NCI-H1930 (cell line): ENCODE measurements at regions not wholly inside any gene's neighbourhood (a gene's known extent, or its start where the extent isn't known, plus 50 kb on each side); places are given as distances from the start of the nearest gene placed in this dataset.
"Not testable (repeated sequence)": the region's sequence is repeated elsewhere in the genome, so short reads cannot be mapped to it uniquely, and the experiment has no call there.

Experiments
- DNase-seq, 2 experiments: peaks; one replicate each; lab custom pipeline; 2025; lab: John Stamatoyannopoulos, UW

DNA sequence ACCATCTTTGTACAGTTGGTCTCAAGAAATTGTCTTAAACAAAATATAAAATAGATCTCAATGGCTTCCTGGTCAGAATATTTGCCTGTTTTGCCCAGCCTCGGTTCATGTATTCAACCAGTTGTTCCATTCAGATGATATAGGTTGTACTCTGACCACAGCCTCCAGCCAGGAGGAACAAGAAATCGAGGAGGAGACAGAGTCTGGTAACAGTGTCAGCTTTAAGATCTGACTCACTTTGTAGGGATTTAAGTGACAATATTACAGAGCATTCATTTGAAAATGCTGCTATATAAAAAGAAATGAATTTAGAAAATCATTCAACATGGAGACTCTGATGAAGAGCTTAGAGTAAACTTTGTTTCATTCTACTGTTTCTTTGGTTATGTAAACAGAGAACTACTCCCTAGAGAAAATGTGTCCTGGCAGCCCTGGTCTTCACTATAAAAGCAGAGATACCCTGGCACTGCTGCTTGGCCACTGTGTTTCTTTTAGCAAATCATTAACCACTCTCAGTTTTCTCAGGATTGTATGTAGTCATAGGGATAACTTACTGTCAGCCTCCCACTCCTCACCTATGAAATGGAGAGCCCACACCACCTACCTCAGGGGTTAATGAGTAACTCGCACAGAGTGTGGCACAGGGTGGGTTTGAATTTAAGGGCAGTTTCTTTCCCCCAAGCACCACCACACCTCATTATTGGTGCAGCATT is 53.5 kb downstream of the PAGE2 start:
- no peak for DNase-seq

DNA sequence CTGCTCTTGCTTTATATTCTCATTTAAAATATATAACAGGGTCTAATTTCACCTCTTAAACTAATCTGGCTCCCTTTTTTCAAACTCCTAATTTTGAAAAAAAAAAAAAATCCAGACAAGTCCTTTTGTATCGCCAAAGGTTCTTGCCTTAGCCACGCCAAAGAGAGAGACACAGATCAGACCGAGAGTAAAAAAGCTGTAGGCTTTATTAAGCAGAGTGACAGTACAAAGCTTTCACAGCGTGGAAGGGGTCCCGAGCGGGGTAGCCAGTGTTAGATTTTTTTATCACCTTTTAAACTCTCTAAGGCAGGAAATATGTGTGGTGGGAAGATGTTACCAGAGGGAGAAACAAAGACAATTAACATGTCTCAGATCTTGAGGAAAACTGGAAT is 54.1 kb downstream of the PAGE2 start:
- DNase-seq, result no peak

DNA sequence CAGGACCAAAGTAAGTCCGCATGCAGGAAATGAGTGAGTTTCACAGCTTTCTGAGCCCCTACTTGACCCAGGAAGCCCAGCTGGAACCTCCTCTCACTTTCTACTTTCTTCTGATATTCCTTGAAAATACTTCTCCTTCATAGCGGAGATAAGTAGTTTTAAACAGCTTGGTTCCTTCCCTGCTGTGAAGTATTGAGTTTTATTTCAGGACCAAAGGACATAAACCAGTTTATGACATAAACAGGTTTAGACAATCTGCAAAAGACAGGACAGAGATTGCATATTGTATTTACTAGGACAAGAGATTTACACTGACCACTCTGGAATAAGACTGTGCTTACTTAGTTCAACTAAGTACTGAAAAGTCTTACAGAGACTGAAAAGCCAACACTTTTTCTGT is 54.8 kb downstream of the PAGE2 start:
- no peak for DNase-seq

DNA sequence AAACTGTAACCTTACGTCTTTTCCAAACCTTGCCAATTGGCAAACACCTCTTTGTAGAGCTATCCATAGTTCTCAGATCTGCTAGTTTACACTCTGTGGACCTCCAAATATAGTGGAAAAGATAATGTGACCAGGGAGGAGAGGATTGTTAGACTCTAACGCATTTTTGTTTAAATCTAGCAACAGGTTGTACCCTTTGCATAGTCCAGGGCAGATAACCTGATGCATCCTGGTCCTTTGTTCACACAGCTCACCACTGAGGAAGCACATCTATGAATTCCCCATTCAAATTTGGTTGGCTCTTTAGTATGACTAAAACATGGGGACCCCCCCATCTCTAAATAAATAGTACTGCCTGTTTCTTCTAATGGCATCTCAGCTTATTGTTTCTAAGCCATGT is 55.9 kb downstream of the PAGE2 start:
- no peak for DNase-seq

DNA sequence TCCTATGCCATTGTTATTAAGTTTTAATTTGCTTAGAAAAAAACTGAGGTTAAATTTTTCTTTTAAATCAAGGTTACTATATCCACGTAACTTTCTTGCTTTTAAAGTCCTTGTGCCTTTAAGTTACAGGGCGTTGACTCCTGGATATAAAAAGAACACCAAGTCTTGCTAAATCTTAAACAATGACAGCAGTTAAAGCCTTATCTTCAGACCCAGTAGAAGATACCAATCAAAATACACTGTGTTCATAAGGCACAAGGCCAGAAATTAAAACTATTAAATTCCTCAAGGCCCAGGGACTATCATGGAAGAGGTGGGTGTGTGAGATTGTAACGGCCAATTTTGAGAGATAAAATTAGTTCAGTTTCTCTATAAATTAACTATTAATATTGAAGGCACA is 60.4 kb downstream of the PAGE2 start:
- DNase-seq, result no peak

DNA sequence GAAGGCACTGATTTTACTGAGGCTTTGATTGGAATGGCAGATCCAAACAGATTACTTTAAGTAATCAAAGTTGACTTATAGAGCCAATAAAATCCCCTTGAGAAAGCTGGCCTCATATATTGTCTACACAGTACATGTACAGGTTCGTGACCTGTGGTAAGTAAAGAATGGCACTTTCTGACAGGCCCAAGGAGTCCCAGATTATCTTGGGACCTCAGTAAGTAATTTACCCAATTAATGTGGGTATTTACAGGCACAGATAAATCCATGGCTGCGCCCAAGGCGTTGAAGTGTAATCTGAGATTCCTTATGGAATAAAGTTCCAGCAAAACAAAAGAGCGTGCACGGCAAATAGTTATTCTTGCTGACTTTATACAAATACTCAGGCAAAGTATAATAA is 62.4 kb downstream of the PAGE2 start:
- DNase-seq, result no peak

DNA sequence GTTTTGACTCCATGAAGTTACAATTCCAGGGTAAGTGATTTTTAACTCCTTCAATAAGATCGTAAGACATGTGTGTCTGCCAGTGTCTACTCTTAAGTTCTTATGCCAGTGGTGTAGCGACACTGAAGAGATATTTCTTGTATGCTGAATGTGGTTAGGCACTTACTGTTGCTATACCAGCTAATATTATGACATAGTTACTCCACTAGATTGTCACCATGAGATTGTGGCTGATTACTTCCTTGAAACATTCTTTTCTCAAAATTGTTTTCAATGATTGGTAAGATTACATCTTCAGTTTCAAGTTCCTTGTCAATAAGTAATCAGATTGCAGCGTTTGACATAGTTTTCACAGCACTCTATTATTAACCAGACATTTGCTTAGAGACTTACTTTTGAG is 60.6 kb upstream of the PAGE5 start:
- no peak for DNase-seq

DNA sequence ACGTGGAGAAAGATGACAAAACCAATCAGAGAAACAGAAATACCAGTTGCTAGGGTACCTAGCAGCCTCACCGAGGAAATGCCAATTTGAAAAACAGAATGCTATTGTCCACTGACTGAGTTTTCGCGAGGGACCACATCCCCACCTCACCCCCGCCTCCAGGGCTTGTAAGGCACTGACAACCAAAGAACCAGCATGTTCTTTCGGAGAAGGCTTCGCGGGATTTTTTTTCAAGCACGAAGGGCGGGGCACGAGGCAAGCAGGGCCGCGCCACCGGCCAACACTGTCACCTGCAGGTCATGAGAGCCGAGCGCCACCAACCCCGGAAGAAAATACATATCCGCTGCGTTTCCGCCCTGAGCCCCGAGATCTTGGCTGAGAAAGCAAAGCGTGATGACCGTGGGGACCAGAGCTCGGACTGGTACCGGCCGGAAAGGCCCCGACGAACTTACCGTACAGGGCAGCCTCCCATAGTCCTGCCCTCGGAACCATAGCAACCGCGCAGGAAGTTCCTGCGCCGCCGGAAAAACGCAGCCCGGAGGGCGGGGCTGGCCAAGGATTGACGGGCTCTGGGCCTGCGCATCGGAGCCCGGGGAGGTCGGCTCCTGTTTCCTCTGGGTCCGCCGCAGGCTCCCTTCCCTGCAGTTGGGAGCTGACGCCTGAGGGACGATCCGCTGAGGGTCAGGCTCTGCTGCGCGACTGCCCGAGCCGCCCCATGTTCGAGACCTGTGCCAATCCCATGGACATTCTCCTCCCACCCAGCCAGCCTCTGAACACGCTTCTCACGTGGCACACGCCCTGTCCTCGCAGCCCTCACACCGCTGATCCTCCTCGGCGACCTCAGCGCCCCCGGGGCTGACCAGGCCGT is 59.2 kb upstream of the PAGE5 start:
- peak; percentile 83 to 85 for DNase-seq

DNA sequence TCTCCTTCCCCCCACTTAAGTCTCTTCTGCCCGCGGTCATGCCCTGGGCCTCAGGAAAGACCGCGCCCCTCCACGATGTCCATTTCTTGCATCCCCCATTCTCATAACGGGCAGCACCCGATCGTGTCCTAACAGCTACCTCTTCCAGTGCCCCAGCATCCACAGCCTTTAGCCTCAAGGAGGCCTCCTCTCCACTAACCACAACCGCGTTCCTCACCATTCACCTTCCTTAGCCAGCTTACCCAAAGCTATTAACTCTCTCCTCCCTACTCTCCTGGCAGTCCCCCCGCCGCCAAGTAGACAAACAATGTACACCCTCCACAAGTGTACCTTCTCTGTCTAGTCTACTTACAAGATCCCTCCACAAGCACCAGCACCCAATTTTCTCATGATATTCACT is 58.6 kb upstream of the PAGE5 start:
- no peak for DNase-seq

DNA sequence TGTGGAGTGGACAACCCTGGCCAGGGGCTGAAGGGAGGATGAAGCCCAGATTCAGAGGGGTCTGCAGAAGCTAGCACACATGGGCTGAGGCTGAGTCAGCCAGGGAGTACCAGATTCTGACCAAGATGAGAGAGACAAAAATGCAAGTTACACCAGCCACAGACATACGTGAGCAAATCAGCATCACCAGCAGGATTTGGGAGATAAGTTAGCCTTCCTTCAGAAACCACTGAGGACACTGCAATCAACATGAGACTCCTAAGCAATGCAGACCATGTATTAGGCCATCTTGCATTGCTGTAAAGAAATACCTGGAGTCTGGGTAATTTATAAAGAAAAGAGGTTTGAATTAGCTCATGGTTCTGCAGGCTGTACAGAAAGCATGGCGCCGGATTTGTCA is 57.0 kb upstream of the PAGE5 start:
- no peak for DNase-seq

DNA sequence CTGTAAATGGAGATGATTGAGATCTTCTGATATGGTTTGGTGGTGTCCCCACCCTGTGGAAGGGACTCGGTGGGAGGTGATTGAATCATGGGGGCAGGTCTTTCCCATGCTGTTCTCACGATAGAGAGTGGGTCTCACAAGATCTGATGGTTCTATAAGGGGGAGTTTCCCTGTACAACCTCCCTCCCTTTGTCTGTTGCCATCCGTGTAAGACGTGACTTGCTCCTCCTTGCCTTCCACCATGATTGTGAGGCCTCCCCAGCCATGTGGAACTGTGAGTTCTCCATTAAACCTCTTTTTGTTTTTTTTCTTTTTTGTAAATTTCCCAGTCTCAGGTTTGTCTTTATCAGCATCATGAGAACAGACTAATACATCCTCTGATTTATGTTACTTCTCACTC is 55.1 kb upstream of the PAGE5 start:
- DNase-seq, result not testable (repeated sequence)

DNA sequence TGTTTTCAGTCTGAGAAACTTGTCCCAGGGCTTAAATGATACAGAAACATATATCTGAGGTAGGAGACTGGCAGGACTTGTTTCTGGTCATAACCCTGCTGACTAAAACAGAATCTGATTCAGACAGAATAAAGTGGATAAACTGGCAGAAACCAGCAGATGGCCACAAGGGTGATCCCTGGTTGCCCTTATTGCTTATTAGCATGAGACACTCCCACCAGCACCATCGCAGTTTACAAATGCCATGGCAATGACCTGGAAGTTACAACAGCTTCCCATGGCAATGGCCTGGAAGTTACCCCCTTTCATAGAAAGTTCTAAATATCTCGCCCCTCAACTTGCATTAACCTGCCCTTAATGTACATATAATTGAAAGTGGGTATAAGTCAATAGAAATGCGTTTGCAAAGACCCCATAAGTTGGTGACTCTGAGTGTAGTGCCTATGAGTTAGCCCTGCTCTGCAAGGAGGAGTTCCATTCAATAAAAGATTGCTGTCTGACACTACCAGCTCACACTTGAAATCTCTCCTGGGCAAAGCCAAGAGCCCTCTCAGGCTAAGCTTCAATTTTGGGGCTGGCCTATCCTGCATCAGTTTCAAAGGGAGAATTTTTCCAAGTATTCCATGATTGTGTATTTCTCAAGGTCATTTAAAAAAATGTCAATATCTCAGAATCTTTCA is 52.9 kb upstream of the PAGE5 start:
- no peak for DNase-seq

DNA sequence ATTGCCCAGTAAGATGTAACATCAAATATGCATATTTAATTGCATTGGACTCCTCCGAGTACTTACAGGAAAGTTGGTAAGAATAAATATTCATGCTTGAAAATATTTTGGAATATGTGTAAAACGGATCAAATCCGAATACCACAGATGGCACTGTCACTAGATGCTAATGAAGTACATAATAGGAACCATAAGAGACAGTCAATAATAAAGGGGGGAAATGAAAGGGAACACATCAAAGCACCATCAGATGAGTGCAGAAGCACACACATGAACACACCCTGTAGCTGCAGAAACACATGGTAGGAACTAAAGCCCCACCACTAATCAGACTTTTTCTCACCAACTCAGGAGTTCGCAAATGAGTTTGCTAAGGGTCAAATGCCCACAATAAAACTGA is 52.2 kb upstream of the PAGE5 start:
- no peak for DNase-seq

DNA sequence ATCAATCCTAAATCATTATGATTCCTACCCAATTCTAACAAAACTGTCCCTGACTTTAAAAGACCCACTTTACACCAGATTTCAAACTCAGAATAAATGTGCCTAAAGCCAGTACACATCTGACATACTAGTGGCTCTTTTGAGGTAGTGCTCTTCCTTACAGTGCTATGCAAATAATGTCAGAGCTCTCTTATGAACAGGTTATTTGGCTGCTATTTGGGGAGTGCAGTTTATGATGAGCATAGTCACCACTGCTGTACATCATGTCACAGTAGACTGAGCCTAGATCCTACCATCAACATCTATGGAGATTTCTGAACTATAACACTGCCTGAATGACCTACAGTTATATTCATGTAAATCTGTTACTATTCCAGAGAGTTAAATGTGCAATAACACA is 50.4 kb upstream of the PAGE5 start:
- no peak for DNase-seq
